ENCODE measurements at regions not wholly inside any gene's neighbourhood (a gene's known extent, or its start where the extent isn't known, plus 50 kb on each side); places are given as distances from the start of the nearest gene placed in this dataset.

- H3K27me3 ChIP-seq (ENCODE audit: control insufficient read depth, insufficient read depth, low read length): no peaks in the 10 kb centered on the region
- no peak for TF ChIP-seq CTCF (IDR thresholded peaks at IDR 0.05)
- no peaks in the 10 kb centered on the region for H3K4me1 ChIP-seq
- no peak overlapping the region for H3K4me3 ChIP-seq (ENCODE audit: low read depth, low read length)
- H3K4me2 ChIP-seq (ENCODE audit: low read length): no peak overlapping the region
- H3K27ac ChIP-seq: no peak overlapping the region
- no peak overlapping the region for H2AFZ ChIP-seq
- H3K36me3 ChIP-seq (ENCODE audit: control insufficient read depth, insufficient read depth, low read length): no peaks in the 10 kb centered on the region
- no peak overlapping the region for H3K9ac ChIP-seq
- H3K79me2 ChIP-seq: no peaks in the 10 kb centered on the region
- H3K9me3 ChIP-seq (ENCODE audit: control insufficient read depth, low read length): no peaks in the 10 kb centered on the region
Observed at GRCh38 chr13:78372581-78372980, 230.8 kb downstream of the POU4F1 start.

GRCh38 chr13:78370231-78370630 lies 233.1 kb downstream of the POU4F1 start:
- Histone ChIP-seq H2AFZ (no peak overlapping the region), H3K36me3 (ENCODE audit: control insufficient read depth, insufficient read depth, low read length) (no peaks in the 10 kb centered on the region), H3K27me3 (ENCODE audit: control insufficient read depth, insufficient read depth, low read length) (no peaks in the 10 kb centered on the region), H3K4me3 (ENCODE audit: low read depth, low read length) (no peak overlapping the region), H3K9ac (no peak overlapping the region), H3K27ac (no peak overlapping the region), H3K4me1 (no peaks in the 10 kb centered on the region), H3K4me2 (ENCODE audit: low read length) (no peak overlapping the region), H3K79me2 (no peaks in the 10 kb centered on the region), H3K9me3 (ENCODE audit: control insufficient read depth, low read length) (no peaks in the 10 kb centered on the region)
- TF ChIP-seq CTCF (IDR thresholded peaks at IDR 0.05): no peak

- no peaks in the 10 kb centered on the region for H3K4me1 ChIP-seq
- no peak overlapping the region for H3K27ac ChIP-seq
- H3K9ac ChIP-seq: no peak overlapping the region
- H2AFZ ChIP-seq: no peak overlapping the region
- no peaks in the 10 kb centered on the region for H3K9me3 ChIP-seq (ENCODE audit: control insufficient read depth, low read length)
- TF ChIP-seq CTCF (IDR thresholded peaks at IDR 0.05): no peak
- H3K27me3 ChIP-seq (ENCODE audit: control insufficient read depth, insufficient read depth, low read length): no peaks in the 10 kb centered on the region
- no peak overlapping the region for H3K4me2 ChIP-seq (ENCODE audit: low read length)
- H3K4me3 ChIP-seq (ENCODE audit: low read depth, low read length): no peak overlapping the region
- no peaks in the 10 kb centered on the region for H3K79me2 ChIP-seq
- H3K36me3 ChIP-seq (ENCODE audit: control insufficient read depth, insufficient read depth, low read length): no peaks in the 10 kb centered on the region
Observed at GRCh38 chr13:78364711-78365110, 238.6 kb downstream of the POU4F1 start.

- H3K27ac ChIP-seq: no peak overlapping the region
- no peaks in the 10 kb centered on the region for H3K79me2 ChIP-seq
- H3K9ac ChIP-seq: no peak overlapping the region
- no peak overlapping the region for H3K4me2 ChIP-seq (ENCODE audit: low read length)
- no peaks in the 10 kb centered on the region for H3K36me3 ChIP-seq (ENCODE audit: control insufficient read depth, insufficient read depth, low read length)
- H3K27me3 ChIP-seq (ENCODE audit: control insufficient read depth, insufficient read depth, low read length): no peaks in the 10 kb centered on the region
- H3K4me3 ChIP-seq (ENCODE audit: low read depth, low read length): no peak overlapping the region
- no peaks in the 10 kb centered on the region for H3K4me1 ChIP-seq
- TF ChIP-seq CTCF (IDR thresholded peaks at IDR 0.05): no peak
- H3K9me3 ChIP-seq (ENCODE audit: control insufficient read depth, low read length): no peaks in the 10 kb centered on the region
- H2AFZ ChIP-seq: no peak overlapping the region
Observed at GRCh38 chr13:78341032-78341431, 262.3 kb downstream of the POU4F1 start.

GRCh38 chr13:78339927-78340326 lies 263.4 kb downstream of the POU4F1 start:
- Histone ChIP-seq H3K27ac (no peak overlapping the region), H2AFZ (no peak overlapping the region), H3K9me3 (ENCODE audit: control insufficient read depth, low read length) (no peaks in the 10 kb centered on the region), H3K4me3 (ENCODE audit: low read depth, low read length) (no peak overlapping the region), H3K36me3 (ENCODE audit: control insufficient read depth, insufficient read depth, low read length) (no peaks in the 10 kb centered on the region), H3K4me2 (ENCODE audit: low read length) (no peak overlapping the region), H3K4me1 (no peaks in the 10 kb centered on the region), H3K79me2 (no peaks in the 10 kb centered on the region), H3K27me3 (ENCODE audit: control insufficient read depth, insufficient read depth, low read length) (no peaks in the 10 kb centered on the region), H3K9ac (no peak overlapping the region)
- TF ChIP-seq CTCF (IDR thresholded peaks at IDR 0.05): no peak

All from parathyroid adenoma (tissue), 2 donors.